CD4-positive, alpha-beta T cell treated with Interleukin-2 at 100 ng/mL for 4 hours (primary cell): ENCODE measurements at regions not wholly inside any gene's neighbourhood (a gene's known extent, or its start where the extent isn't known, plus 50 kb on each side); places are given as distances from the start of the nearest gene placed in this dataset.

ENCODE experiments used
- DNase-seq: peaks from one replicate; pipeline ENCODE4 v3.0.0-alpha.2; 2020; ENCODE audit warnings: low spot score

GRCh38 chr7:94274828-94275227, 119.9 kb upstream of the COL1A2 start:
- DNase-seq: no peak

GRCh38 chr7:94276027-94276426, 118.7 kb upstream of the COL1A2 start:
- no peak for DNase-seq

GRCh38 chr7:94276795-94277194, 117.9 kb upstream of the COL1A2 start:
- DNase-seq: no peak

GRCh38 chr7:94277236-94277635, 117.5 kb upstream of the COL1A2 start:
- no peak for DNase-seq

GRCh38 chr7:94280851-94281250, 113.8 kb upstream of the COL1A2 start:
- DNase-seq: no peak

GRCh38 chr7:94284104-94284503, 110.6 kb upstream of the COL1A2 start:
- no peak for DNase-seq

GRCh38 chr7:94286111-94286510, 108.6 kb upstream of the COL1A2 start:
- no peak for DNase-seq

GRCh38 chr7:94288096-94288495, 106.6 kb upstream of the COL1A2 start:
- DNase-seq: no peak

- DNase-seq: no peak
Measured at GRCh38 chr7:94289071-94289470, 105.6 kb upstream of the COL1A2 start.

GRCh38 chr7:94294471-94295131, 100.1 kb upstream of the COL1A2 start:
- no peak for DNase-seq

- DNase-seq: no peak
Measured at GRCh38 chr7:94295850-94296249, 98.8 kb upstream of the COL1A2 start.

GRCh38 chr7:94296881-94297280, 97.8 kb upstream of the COL1A2 start:
- no peak for DNase-seq

GRCh38 chr7:94297397-94297838, 97.3 kb upstream of the COL1A2 start:
- DNase-seq: no peak

GRCh38 chr7:94298943-94299342, 95.8 kb upstream of the COL1A2 start:
- no peak for DNase-seq

GRCh38 chr7:94300176-94300835, 94.4 kb upstream of the COL1A2 start:
- DNase-seq: no peak

- DNase-seq: no peak
Measured at GRCh38 chr7:94301024-94301586, 93.6 kb upstream of the COL1A2 start.

GRCh38 chr7:94303118-94303517, 91.6 kb upstream of the COL1A2 start:
- no peak for DNase-seq

- no peak for DNase-seq
Measured at GRCh38 chr7:94303695-94304094, 91.0 kb upstream of the COL1A2 start.

- no peak for DNase-seq
Measured at GRCh38 chr7:94304878-94305277, 89.8 kb upstream of the COL1A2 start.

GRCh38 chr7:94305836-94306235, 88.9 kb upstream of the COL1A2 start:
- no peak for DNase-seq

GRCh38 chr7:94307399-94308048, 87.2 kb upstream of the COL1A2 start:
- no peak for DNase-seq

GRCh38 chr7:94311515-94311914, 83.2 kb upstream of the COL1A2 start:
- DNase-seq: no peak

- DNase-seq: no peak
Measured at GRCh38 chr7:94313926-94314325, 80.8 kb upstream of the COL1A2 start.
